K562 (cell line): ENCODE measurements at regions not wholly inside any gene's neighbourhood (a gene's known extent, or its start where the extent isn't known, plus 50 kb on each side); places are given as distances from the start of the nearest gene placed in this dataset.

Experiments used
- ATAC-seq: fragments of 200-7000 bp; cut with Tn5 transposase; 3 replicates; pipeline ENCODE4 v1.9.1; 2020; ENCODE audit warnings: moderate library complexity
- BruUV-seq: library from RNA; stranded (reverse); fragments of 400-500 nt; replicated peaks from 2 replicates; lab custom pipeline; 2021; lab: Mats Ljungman, UMichigan
- CTCF ChIA-PET: fragments of 300-600 bp; formaldehyde crosslinking; extraction: SDS; loops from one replicate; lab custom pipeline; 2021; ENCODE audit warnings: low intra/inter-chr PET ratio; lab: Yijun Ruan, JAX
- POLR2A ChIA-PET: fragments of 300-600, 350-650 bp; sonication (Branson Sonifier 250); formaldehyde crosslinking; extraction: SDS; loops from one replicate; lab custom pipeline; 2021; ENCODE audit warnings: antibody characterized with exemption, inconsistent platforms; lab: Yijun Ruan, JAX
- DNase-seq, 4 experiments: peaks; one replicate each; pipeline versions ENCODE4 v3.0.0 to v3.0.0-alpha.2; 2011 to 2018; ENCODE audit warnings: low spot score in 3 of 4, mixed read lengths in 3 of 4; ENCODE audit errors: extremely low read depth in 1 of 4
- FAIRE-seq: peaks from 2 replicates; lab custom pipeline; 2011; peaks lifted over from hg19 to GRCh38; lab: Jason Lieb, UNC
- H2AFZ ChIP-seq: 2 replicates; pipeline ENCODE4 v1.6.0; 2011; ENCODE audit warnings: low read depth, low read length, control low read depth, inconsistent platforms
- H3K27ac ChIP-seq: fragments of 200-600 bp; 3 replicates; pipeline ENCODE4 v1.8.0; 2011; ENCODE audit warnings: low read depth, mild to moderate bottlenecking, control low read depth, inconsistent platforms, low read length, moderate library complexity, mixed read lengths; ENCODE audit errors: extremely low read depth
- H3K27me3 ChIP-seq, 2 experiments: fragments of 300-600 bp in 1 of 2; 2 replicates in 1 of 2; 3 replicates in 1 of 2; pipeline versions ENCODE4 v1.6.0 to v1.8.0; 2011; ENCODE audit warnings: inconsistent platforms in 2 of 2, low read length in 2 of 2, mild to moderate bottlenecking in 1 of 2, mixed read lengths in 1 of 2, moderate library complexity in 1 of 2; ENCODE audit not compliant: control insufficient read depth in 2 of 2, insufficient read depth in 2 of 2
- H3K36me3 ChIP-seq: fragments of 300-600 bp; 3 replicates; pipeline ENCODE4 v1.8.0; 2011; ENCODE audit warnings: mild to moderate bottlenecking, low read length, inconsistent platforms; ENCODE audit not compliant: control insufficient read depth, insufficient read depth
- H3K4me1 ChIP-seq, 2 experiments: fragments of 200-600 bp in 1 of 2; replicated peaks in 1 of 2; 2 replicates in 1 of 2; 3 replicates in 1 of 2; pipeline versions ENCODE4 v1.5.1 to v1.8.0; 2011; ENCODE audit warnings: inconsistent platforms in 2 of 2, low read length in 2 of 2, mild to moderate bottlenecking in 1 of 2, mixed read lengths in 1 of 2, moderate library complexity in 1 of 2; ENCODE audit not compliant: control insufficient read depth in 2 of 2, insufficient read depth in 2 of 2
- H3K4me2 ChIP-seq: 2 replicates; pipeline ENCODE4 v1.6.1; 2011; ENCODE audit warnings: low read length, control low read depth, inconsistent platforms, mixed read lengths; ENCODE audit not compliant: insufficient read depth
- H3K4me3 ChIP-seq: fragments of 200-600 bp; sonication (generic), shearing (Covaris generic); 2 replicates; pipeline ENCODE4 v1.5.1; 2016; ENCODE audit warnings: control low read depth, inconsistent platforms
- H3K79me2 ChIP-seq: fragments of 200-600 bp; 3 replicates; pipeline ENCODE4 v1.8.0; 2011; ENCODE audit warnings: low read length, inconsistent platforms; ENCODE audit not compliant: control insufficient read depth, insufficient read depth
- H3K9ac ChIP-seq, 2 experiments: 2 replicates each; pipeline versions ENCODE4 v1.6.0 to v1.6.1; 2011; ENCODE audit warnings: low read depth in 2 of 2, low read length in 2 of 2, control low read depth in 1 of 2, inconsistent platforms in 1 of 2, mild to moderate bottlenecking in 1 of 2, mixed read lengths in 1 of 2; ENCODE audit not compliant: insufficient read depth in 1 of 2
- H3K9me1 ChIP-seq: one replicate; pipeline ENCODE4 v1.6.0; 2011; ENCODE audit warnings: inconsistent platforms, mild to moderate bottlenecking, low read length, moderate library complexity; ENCODE audit not compliant: control insufficient read depth, insufficient read depth
- H3K9me3 ChIP-seq: replicated peaks from 2 replicates; pipeline ENCODE4 v1.5.1; 2011; ENCODE audit warnings: low read depth, low read length, inconsistent platforms; ENCODE audit not compliant: control insufficient read depth, insufficient read depth
- H4K20me1 ChIP-seq: replicated peaks from 2 replicates; pipeline ENCODE4 v1.6.1; 2011; ENCODE audit warnings: low read length, inconsistent platforms, mixed read lengths; ENCODE audit not compliant: control insufficient read depth, insufficient read depth
- CBFA2T3 ChIP-seq: fragments of 450-650 bp; IDR thresholded peaks from 2 replicates; pipeline ENCODE4 v1.6.1; 2017
- CBX1 ChIP-seq: sonication (generic); IDR thresholded peaks from 2 replicates; pipeline ENCODE4 v1.6.1; 2016; ENCODE audit warnings: antibody characterized with exemption, low read depth, mild to moderate bottlenecking
- CHCHD3 ChIP-seq: fragments of 250-450 bp; sonication (Bioruptor Pico); IDR thresholded peaks from 2 replicates; pipeline ENCODE4 v2.1.2; 2022; ENCODE audit warnings: mild to moderate bottlenecking
- CTBP1 ChIP-seq: fragments of 450-650 bp; IDR thresholded peaks from 2 replicates; pipeline ENCODE4 v1.6.1; 2016; ENCODE audit warnings: borderline replicate concordance
- E2F1 ChIP-seq: sonication (generic); formaldehyde crosslinking; IDR thresholded peaks from 2 replicates; pipeline ENCODE4 v1.8.1; 2023; ENCODE audit warnings: mild to moderate bottlenecking, missing genetic modification reagents, moderate library complexity
- ETV6 ChIP-seq, 3 experiments: fragments of 150-350 bp in 1 of 3; sonication (generic) in 1 of 3; formaldehyde crosslinking in 1 of 3; IDR thresholded peaks; 2 replicates each; pipeline versions ENCODE4 v1.6.1 to v1.8.0; 2014 to 2022; ENCODE audit warnings: borderline replicate concordance in 2 of 3, low read depth in 2 of 3, antibody characterized with exemption in 1 of 3, low read length in 1 of 3, mild to moderate bottlenecking in 1 of 3, missing genetic modification reagents in 1 of 3
- MCM3 ChIP-seq: fragments of 450-650 bp; IDR thresholded peaks from 2 replicates; pipeline ENCODE4 v1.6.1; 2016
- MYC ChIP-seq, 2 experiments: fragments of 250-450 bp in 1 of 2; sonication (Bioruptor Pico) in 1 of 2; IDR thresholded peaks; 2 replicates each; pipeline versions ENCODE4 v1.5.1 to v1.6.1; 2012 to 2021; ENCODE audit warnings: low read depth in 2 of 2, borderline replicate concordance in 1 of 2, improper control_type of control experiment in 1 of 2, low read length in 1 of 2, mild to moderate bottlenecking in 1 of 2, moderate library complexity in 1 of 2
- NONO ChIP-seq, 2 experiments: fragments of 200-400 bp in 1 of 2; fragments of 450-650 bp in 1 of 2; formaldehyde crosslinking in 1 of 2; IDR thresholded peaks; 2 replicates each; pipeline ENCODE4 v1.6.1; 2017; ENCODE audit warnings: low read depth in 2 of 2, mild to moderate bottlenecking in 2 of 2, moderate library complexity in 2 of 2, low read length in 1 of 2
- PTRF ChIP-seq: fragments of 450-650 bp; IDR thresholded peaks from 2 replicates; pipeline ENCODE4 v1.6.1; 2016; ENCODE audit warnings: mild to moderate bottlenecking, missing genetic modification characterization, missing compliant biosample characterization
- RB1 ChIP-seq: fragments of 450-650 bp; IDR thresholded peaks from 2 replicates; pipeline ENCODE4 v1.6.1; 2017; ENCODE audit warnings: low read depth, mild to moderate bottlenecking
- RCOR1 ChIP-seq, 2 experiments: IDR thresholded peaks; 2 replicates each; pipeline ENCODE4 v1.6.1; 2012; ENCODE audit warnings: low read depth in 2 of 2, low read length in 2 of 2, borderline replicate concordance in 1 of 2, improper control_type of control experiment in 1 of 2
- TAL1 ChIP-seq: fragments of 450-650 bp; IDR thresholded peaks from 2 replicates; pipeline ENCODE4 v1.6.1; 2016; ENCODE audit warnings: mild to moderate bottlenecking
- TRIM25 ChIP-seq: fragments of 450-650 bp; IDR thresholded peaks from 2 replicates; pipeline ENCODE4 v1.7.0; 2016; ENCODE audit warnings: borderline replicate concordance
- YY1 ChIP-seq, 3 experiments: IDR thresholded peaks; 2 replicates each; pipeline ENCODE4 v1.6.1; 2011; ENCODE audit warnings: low read length in 2 of 3, mild to moderate bottlenecking in 2 of 3, moderate library complexity in 2 of 3, borderline replicate concordance in 1 of 3, control low read depth in 1 of 3, low read depth in 1 of 3; ENCODE audit not compliant: insufficient read depth in 3 of 3, insufficient replicate concordance in 2 of 3, control insufficient read depth in 1 of 3, insufficient read length in 1 of 3; ENCODE audit errors: extremely low read depth in 1 of 3
- ZNF124 ChIP-seq: sonication (generic); formaldehyde crosslinking; IDR thresholded peaks from 2 replicates; pipeline ENCODE4 v1.8.1; 2022; ENCODE audit warnings: missing genetic modification reagents
- ZNF764 ChIP-seq: fragments of 250-450 bp; sonication (Bioruptor Pico); IDR thresholded peaks from 2 replicates; pipeline ENCODE4 v1.4.0; 2020; ENCODE audit warnings: low read depth, mild to moderate bottlenecking, moderate library complexity
- ZNF778 ChIP-seq: fragments of 450-650 bp; formaldehyde crosslinking; IDR thresholded peaks from 2 replicates; pipeline ENCODE4 v1.4.0; 2020; ENCODE audit warnings: mild to moderate bottlenecking, moderate library complexity
- WGBS: fragments of 100-300 bp; shearing (Covaris generic); methylation state at CpG from one replicate; pipeline ENCODE4 v1.1.6; 2016; ENCODE audit warnings: low coverage, mixed read lengths; ENCODE audit not compliant: insufficient coverage; ENCODE audit errors: missing lambda C conversion rate; 5-methylcytosine and 5-hydroxymethylcytosine counted together
- in situ Hi-C: fragments of 300-500 bp; cut with MboI; formaldehyde crosslinking; loops from 4 replicates; pipeline ENCODE4 v1.15.0; 2018; ENCODE audit warnings: inconsistent platforms, mixed read lengths
- intact Hi-C: fragments of 100-400 bp; cut with micrococcal nuclease; formaldehyde crosslinking; loops from 2 replicates; pipeline ENCODE4 v1.14.2; 2022
- TF ChIP-seq, protein P1 (sequence below): fragments of 450-650 bp; formaldehyde crosslinking; IDR thresholded peaks from 2 replicates; pipeline ENCODE4 v1.4.0; 2022; ENCODE audit warnings: missing genetic modification characterization

- FAIRE-seq = no peak
- no peaks in the 10 kb centered on the region for H3K79me2 ChIP-seq
- no peak overlapping the region for H3K9ac ChIP-seq
- H3K4me2 ChIP-seq = no peak overlapping the region
- no peaks in the 10 kb centered on the region for H3K36me3 ChIP-seq
- peaks cover 0 to 11% of the 10 kb centered on the region in 2 experiments; a peak in 3 of 5 replicates for H3K4me1 ChIP-seq
- CTCF ChIA-PET = no interaction called here
- no peaks in the 10 kb centered on the region for H3K9me1 ChIP-seq
- no peak for ATAC-seq
- intact Hi-C loops = no loop called here
- no peaks in the 10 kb centered on the region for H3K9me3 ChIP-seq
- peak overlapping the region; percentile 20; the same call in 1 of the 2 replicates for H2AFZ ChIP-seq
- POLR2A ChIA-PET = interaction anchor here (1.6 kb wide), 1 partner anchor 8 kb away, joined by 3 read pairs; no protein-coding TSS in a partner anchor
- H3K27me3 ChIP-seq = no peaks in the 10 kb centered on the region
- no peaks in the 10 kb centered on the region for H4K20me1 ChIP-seq
- no peak overlapping the region for H3K27ac ChIP-seq
- no peak overlapping the region for H3K4me3 ChIP-seq
- in situ Hi-C loops = no loop called here
- 51% methylated on average over 2 of the region's 2 CpGs for WGBS
- BruUV-seq = no TSS peak
- DNase-seq = no peak
- TF ChIP-seq, protein P1, sequence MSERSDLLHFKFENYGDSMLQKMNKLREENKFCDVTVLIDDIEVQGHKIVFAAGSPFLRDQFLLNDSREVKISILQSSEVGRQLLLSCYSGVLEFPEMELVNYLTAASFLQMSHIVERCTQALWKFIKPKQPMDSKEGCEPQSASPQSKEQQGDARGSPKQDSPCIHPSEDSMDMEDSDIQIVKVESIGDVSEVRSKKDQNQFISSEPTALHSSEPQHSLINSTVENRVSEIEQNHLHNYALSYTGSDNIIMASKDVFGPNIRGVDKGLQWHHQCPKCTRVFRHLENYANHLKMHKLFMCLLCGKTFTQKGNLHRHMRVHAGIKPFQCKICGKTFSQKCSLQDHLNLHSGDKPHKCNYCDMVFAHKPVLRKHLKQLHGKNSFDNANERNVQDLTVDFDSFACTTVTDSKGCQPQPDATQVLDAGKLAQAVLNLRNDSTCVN (CRISPR knock-in tag) = no peak
- TF ChIP-seq CTBP1 = peak; percentile 12; the same call in 1 of the 2 replicates
- TF ChIP-seq ZNF764 (CRISPR knock-in tag) = no peak
- TF ChIP-seq ZNF124 (CRISPR knock-in tag) = no peak
- no peak for TF ChIP-seq NONO (IDR thresholded peaks at IDR 0.05; ENCODE audit: low read depth in 2 of 2, low read length in 1 of 2)
- no peak for TF ChIP-seq ZNF778
- peak in 1 of 2 experiments; percentile 18; a peak in 1 of 4 replicates for TF ChIP-seq RCOR1 (IDR thresholded peaks at IDR 0.05; ENCODE audit: borderline replicate concordance in 1 of 2, low read depth in 2 of 2, low read length in 2 of 2)
- TF ChIP-seq CBFA2T3 = peak; percentile 16; the same call in 1 of the 2 replicates
- no peak for TF ChIP-seq ETV6 (IDR thresholded peaks at IDR 0.05; ENCODE audit: borderline replicate concordance in 1 of 2, low read depth in 2 of 2, low read length in 1 of 2)
- no peak for TF ChIP-seq ETV6 (CRISPR knock-in tag; IDR thresholded peaks at IDR 0.05; ENCODE audit: borderline replicate concordance)
- no peak for TF ChIP-seq MYC (IDR thresholded peaks at IDR 0.05; ENCODE audit: low read depth, low read length)
- no peak for TF ChIP-seq MYC (CRISPR knock-in tag; IDR thresholded peaks at IDR 0.05; ENCODE audit: borderline replicate concordance, low read depth)
- no peak for TF ChIP-seq TRIM25
- no peak for TF ChIP-seq E2F1 (CRISPR knock-in tag)
- TF ChIP-seq PTRF (tag) = no peak
- no peak for TF ChIP-seq RB1
- TF ChIP-seq TAL1 = no peak
- TF ChIP-seq CHCHD3 = no peak
- TF ChIP-seq YY1 (IDR thresholded peaks at IDR 0.05; ENCODE audit: borderline replicate concordance in 1 of 3, control insufficient read depth in 1 of 3, extremely low read depth in 1 of 3, insufficient read depth in 3 of 3, insufficient read length in 1 of 3, insufficient replicate concordance in 2 of 3, low read depth in 1 of 3, low read length in 2 of 3) = no peak
- no peak for TF ChIP-seq MCM3
- TF ChIP-seq CBX1 = no peak
Observed at GRCh38 chr12:116331876-116332275, 54.4 kb upstream of the MED13L start.
